GM18520 (cell line): ENCODE measurements at regions not wholly inside any gene's neighbourhood (a gene's known extent, or its start where the extent isn't known, plus 50 kb on each side); places are given as distances from the start of the nearest gene placed in this dataset.
"Not testable (repeated sequence)": the region's sequence is repeated elsewhere in the genome, so short reads cannot be mapped to it uniquely, and the experiment has no call there.

Experiments used
- ATAC-seq: cut with Tn5 transposase; IDR thresholded peaks from one replicate; pipeline ENCODE4 v1.9.1; 2021; ENCODE audit not compliant: unreplicated experiment

DNA sequence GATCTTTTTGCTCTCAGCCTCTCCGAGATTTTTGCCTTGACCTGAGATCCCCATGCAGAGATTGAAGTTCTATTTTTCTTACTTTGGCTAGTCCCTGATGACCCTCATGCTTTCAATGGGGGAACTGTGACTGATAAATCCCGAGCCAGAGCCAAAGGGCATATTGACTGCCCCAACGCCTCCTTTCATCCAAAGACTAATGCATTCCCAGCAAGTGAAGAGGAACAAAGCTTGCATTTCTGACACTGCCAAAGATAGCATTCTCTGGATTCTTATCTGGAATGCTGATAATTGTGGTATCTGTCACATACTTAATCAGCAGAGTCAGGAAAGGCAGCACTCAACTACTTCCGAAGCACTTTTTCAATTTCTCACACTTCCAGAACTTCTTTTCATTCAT lies 152.3 kb upstream of the EGLN3 start:
- ATAC-seq: no peak

DNA sequence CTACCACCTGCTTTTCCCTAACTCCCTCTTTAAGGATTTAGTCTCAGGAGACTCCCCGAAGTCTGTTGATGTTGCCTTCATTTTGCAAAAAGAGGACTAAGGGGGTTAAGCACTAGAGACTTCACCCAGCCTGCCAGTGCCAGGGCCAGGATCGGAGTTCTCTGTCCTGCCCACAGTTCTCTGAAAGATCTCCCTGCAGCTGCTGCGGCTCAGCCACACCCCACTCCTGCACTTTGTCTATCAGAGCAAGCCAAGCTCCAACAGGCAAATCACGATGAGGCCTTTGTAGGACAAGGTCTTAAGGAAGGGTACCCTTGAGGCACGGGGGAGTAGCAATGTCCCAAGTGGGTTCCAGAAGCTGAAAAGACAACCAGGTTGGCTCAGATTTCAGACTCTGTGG lies 148.8 kb upstream of the EGLN3 start:
- no peak for ATAC-seq

DNA sequence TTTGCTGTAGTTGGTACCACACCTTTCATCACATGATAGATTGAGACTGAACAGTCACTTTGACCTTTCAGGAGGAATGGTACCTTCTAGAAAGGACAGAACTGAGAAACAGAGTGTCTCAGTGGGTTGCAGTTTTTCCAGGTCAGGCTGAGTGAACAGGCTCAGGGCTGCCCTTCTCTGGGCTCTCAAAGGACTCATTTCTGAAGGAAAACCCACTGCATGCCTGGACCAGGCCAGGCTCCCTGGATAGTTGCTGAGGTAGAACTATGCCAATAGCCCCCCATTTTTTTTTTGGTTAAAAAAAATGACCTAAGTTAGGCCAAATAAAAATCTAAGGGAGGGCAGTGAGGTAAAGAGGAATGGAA lies 148.1 kb upstream of the EGLN3 start:
- ATAC-seq: no peak

DNA sequence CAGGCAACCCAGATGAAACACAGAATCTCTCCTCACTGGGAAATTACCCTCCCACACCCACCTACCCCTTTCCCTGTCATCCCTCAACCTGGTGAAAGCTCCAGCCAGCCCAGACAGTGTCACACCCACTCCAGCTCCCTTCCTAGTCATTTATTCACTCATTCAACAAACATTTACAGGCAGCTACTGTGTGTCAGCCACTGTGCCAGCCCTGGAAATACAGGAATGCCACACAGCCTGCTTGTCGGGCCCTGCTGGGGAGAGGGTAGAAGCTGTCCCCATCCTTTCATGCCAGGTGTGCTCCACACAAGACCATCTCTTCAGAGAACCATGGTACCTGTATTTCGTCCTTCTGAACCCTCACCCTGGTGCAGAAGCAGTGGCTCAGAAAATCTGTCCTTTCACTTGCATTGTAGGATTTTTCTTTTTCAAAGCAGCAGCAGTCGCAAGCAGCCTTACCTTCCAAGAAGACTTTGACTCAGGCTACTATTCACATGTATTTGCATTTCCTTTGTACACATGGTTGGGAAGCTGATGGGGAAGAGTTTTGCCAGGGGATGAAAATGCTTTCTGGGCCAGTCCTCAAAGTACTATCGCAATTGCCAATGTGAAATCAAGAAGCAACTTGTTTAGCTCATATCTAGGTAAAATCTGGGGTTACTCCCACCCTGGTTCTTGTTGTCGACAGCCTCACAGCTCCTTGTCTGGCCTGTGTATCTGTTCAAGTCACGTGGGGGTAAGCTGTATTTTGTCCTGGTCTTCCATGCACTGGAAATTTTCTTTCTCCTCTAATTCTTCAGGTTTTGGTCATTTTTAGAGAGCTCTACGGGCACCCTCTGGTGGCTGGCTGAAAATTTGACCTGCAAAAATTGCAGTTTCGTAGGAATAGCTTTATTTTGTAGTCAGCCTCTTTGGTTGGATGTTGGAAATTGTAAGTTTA lies 147.4 kb upstream of the EGLN3 start:
- ATAC-seq: no peak

DNA sequence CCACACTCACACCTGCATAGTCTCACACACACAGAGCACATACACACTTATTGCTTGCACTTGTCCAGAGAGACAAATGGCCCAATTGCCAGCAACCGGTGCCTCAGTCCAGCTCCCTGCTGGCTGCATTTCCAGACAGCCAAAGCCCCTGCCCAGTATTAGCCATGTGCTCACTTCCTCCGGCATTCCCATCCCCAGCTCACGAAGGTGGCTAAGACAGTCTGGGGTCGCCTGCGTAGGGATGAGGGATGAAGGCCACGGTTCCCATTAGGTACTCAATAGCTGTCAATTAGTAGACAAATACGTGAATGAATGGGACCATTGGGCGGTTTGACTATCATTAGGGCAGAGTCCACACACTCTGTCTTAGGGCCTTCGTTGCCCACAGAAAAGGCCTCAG lies 146.8 kb upstream of the EGLN3 start:
- ATAC-seq: no peak

DNA sequence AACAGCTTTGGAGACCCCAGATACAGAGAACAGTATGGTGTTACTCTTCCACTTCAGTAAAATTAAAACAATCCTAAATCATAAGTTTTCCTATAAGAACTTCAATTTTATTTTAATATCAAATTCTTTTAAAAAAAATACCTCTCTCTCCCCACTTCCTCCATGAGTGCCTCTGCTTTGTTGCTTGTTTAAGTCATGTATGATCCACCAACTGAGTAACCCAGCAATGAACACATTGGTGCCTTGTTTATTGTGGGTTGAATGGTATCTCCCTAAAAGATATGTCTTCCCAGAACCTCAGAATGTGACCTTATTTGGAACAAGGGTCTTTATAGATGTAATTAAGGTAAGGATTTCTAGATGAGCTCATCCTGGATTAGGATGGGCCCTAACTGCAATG lies 143.5 kb upstream of the EGLN3 start:
- ATAC-seq: no peak

DNA sequence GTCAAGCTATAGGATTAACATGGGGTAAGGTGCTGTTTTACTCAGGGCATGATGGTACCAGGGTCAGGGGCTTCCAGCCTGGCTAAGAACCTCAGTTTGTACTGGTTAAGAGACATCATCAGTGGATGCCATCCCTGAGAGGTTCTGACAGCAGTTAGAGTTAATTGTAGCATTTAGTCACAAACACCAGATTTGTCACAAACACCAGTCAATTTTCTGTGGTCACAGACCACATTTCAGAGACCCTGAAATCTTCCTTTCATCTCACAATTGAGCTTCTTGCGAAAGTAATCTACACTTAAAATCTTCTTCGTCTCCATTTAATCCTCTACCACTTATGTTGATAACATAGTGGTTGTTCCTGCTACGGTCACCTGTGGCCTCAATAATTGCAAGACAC lies 143.0 kb upstream of the EGLN3 start:
- ATAC-seq: no peak

DNA sequence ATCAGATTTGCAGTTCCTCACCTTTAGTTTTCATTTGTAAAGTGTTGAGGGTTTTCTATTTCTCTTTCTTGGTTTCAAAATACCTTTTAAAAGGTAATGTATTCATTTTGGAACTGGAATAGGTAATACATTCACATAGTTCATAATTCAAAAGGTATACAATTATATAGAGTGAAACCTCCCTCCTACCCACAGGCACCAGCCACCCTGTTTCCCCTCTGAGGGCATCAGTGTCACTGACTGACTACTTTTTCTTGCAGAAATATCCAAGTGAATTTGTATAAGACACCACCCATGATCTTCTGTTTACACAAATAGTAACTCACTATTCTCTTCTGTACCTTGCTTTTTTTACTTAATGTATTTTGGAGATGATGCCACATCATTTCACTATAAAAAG lies 139.6 kb upstream of the EGLN3 start:
- ATAC-seq: no peak

DNA sequence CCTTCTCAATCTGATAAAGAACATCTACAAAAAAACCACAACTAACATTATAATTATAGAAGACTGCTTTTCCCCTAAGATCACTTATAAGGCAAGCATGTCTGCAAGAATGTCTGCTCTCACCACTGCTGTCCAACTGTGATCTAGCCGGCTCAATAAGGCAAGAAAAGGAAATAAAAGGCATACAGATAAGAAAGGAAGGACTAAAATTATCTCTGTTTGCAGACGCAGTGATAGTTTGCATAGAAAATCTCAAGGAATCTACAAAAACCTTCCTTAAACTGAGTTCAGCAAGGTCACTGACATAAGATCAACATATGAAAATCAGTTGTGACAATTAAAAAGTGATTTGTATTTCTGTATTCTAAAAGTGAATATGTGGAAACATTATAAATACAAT lies 138.0 kb upstream of the EGLN3 start:
- no peak for ATAC-seq

DNA sequence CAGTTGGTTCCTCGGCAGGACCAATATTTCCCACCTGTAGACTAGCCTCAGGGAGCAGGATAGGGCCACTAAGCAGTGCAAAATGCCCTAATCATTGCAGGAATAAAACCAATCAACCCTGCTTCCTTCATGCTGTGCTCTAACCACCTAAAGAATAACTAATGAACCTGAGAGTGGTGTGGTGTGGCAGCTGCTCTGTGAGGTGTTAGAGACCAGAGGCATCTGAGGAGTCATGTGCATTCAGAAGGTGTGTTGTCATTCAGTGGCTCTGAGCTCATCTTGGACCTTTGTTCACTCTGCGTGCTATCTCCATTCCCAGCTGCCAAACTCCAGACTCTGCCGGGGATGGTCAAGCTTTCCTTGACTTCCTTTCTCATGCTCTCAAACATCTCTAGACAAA lies 136.7 kb upstream of the EGLN3 start:
- ATAC-seq: no peak

DNA sequence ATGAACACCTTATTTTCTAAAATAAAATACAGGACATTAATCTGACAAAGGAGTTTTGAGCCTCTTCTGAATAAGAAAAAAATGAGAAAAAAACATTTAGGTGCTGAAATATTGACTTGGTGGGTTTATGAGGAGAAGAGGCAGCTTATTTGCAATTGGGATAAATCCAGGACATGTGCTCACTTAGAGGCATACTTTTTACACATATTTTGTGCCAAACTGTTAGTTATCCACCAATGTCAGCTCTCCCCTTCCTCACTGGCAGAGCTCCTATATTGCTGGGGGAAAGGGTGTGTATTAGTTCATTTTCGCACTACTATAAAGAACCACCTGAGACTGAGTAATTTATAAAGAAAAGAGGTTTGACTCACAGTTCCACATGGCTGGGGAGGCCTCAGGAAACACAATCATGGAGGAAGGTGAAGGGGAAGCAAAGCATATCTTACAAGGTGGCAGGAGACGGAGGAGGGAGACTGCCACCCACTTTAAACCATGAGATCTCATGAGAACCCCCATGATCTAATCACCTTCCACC lies 135.4 kb upstream of the EGLN3 start:
- ATAC-seq: no peak

DNA sequence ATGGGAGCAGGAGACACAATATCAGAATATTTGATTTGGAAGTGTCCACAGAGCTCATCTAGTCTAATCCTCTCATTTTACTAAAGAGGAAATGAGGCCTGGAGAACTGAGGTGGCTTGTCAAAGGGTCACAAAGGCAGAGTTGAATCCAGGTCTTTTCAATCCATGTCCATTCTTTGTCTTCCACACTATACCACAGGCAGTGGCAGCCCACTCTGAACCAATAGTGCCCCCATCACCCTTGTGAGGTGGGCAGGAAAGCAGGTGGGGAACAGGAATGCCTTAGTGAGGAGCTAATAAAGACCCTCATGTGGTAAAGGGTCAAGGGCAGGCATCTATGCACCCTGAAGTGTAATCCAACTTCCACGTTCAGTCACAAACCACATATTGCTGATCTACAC lies 134.8 kb upstream of the EGLN3 start:
- no peak for ATAC-seq

DNA sequence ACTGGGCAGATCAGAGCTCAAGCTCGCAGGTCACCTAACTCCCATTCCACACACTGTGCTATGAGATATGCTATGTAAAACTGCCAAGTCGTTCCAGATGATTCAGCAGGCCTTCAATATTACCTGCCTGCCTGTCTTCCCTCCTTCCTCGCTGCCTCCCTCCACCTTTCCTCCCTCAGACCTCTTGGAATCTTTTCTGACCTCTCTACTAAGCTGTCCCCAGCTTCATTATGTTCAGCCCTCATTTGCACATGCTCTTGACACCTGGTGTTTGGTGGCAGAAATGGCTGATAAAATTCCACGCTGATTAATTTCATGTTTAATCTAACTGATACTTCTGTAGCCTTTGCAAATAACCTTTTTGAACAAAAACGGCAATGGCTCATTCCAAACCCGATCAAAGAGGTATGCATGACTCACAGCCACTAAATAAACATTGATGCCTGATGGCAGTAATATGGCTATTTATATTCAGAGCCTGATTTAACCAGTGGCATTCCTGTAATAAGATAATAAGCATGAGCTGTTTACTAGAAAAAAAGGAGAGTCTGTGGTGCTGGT lies 130.8 kb upstream of the EGLN3 start:
- no peak for ATAC-seq

DNA sequence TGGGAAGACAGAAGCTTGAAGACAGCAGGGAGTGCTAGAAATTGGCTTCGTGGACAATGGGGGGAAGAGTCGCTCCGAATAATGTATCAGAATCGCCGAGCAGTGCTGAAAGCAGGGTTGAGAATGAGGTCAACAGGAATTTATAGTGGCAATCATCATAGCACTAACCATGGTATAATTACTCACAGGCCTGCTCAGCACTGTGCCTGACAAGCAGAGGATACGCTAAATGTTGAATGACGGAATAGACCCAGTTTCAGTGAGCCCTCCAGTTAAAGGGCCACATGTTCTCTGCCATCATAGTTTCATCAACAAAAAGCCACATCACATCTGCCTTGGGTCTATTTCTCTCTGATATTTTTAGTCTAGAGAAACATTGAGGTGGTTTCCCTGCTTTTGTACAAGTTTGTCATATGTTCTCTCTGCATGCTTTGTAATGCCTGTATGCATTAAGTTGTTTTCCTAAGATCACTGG lies 130.3 kb upstream of the EGLN3 start:
- ATAC-seq: no peak

DNA sequence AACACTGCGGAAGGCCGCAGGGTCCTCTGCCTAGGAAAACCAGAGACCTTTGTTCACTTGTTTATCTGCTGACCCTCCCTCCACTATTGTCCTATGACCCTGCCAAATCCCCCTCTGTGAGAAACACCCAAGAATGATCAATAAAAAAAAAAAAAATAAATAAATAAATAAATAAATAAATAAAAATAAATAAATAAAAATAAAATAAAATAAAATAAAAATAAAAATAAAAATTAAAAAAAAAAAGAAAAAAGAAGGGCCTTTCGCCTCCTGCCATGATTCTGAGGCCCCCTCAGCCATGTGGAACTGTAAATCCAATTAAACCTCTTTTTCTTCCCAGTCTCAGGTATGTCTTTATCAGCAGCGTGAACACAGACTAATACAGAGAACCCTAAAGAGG lies 128.8 kb upstream of the EGLN3 start:
- not testable (repeated sequence) for ATAC-seq

DNA sequence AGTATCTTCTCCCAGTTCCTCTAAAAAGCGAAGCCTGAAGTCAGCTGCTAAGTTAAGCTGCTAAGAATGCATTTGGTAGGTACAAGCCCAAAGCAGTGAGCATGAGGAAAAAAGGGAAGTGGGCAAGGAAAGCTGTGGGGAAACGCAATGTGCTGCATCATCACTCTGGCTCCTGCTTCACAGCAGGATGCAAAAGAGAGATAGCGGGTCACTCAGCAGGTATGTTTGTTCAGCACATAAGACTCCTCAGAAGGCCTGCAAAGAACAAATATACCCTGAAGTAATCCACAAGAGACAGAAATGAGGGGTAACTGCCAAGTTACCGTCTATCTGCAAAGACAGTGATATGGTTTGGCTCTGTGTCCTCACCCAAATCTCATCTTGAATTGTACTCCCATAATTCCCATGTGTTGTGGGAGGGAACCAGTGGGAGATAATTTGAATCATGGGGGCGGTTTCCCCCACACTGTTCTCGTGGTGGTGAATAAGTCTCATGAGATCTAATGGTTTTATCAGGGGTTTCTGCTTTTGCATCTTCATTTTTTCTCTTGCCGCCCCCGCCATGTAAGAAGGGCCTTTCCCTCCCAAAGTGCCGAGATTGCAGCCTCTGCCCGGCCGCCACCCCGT lies 127.4 kb upstream of the EGLN3 start:
- no peak for ATAC-seq

DNA sequence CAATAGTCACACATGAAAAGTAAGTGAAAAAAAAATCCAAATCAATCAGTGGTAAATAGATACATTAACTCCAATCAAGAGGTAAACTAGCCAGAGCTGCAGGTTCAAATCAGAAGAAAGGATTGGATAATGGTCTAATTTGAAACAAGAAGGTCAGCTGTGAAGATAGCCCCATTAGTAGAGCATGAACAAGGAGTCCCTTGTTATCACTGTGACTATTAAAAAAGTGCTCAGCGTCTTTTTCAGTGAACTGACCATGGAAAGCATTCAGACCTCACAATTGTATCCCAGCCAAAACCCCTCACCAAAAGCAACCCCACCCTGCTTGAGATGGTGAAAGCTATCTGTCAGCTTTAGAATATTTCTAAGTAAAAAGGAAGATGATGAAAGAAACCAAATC lies 125.0 kb upstream of the EGLN3 start:
- ATAC-seq: no peak

DNA sequence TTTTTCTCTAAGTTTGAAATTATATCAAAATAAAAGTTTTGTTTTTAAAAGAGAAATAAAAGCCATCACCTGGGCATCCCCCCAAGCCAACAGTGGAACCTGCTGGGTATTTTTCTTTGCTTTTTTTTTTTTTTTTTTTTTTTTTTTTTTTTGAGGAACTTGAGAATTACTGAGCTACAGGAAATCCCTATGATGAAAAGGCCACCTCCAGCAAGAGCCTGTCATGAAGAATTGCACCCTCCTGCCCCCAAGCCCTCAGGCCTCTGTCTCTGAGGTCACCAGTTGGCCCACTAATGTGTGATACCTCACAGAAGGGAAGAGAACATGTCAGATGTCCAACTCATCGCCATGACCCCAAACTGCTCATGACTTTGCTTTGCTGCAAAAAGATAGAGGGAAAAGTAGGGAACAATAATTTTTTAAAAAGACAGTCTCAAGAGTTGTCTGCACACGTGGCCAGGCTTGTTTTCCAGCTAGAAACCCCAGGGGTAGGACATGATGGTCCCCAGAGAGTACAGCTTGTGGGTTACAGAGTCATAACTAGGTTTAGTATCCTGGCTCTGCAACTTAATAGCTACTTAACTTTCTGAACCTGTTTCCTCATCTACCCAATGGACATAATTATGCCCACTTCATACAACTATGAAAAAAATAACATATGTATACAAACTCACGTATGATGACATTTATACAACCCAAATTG lies 124.3 kb upstream of the EGLN3 start:
- ATAC-seq: no peak

DNA sequence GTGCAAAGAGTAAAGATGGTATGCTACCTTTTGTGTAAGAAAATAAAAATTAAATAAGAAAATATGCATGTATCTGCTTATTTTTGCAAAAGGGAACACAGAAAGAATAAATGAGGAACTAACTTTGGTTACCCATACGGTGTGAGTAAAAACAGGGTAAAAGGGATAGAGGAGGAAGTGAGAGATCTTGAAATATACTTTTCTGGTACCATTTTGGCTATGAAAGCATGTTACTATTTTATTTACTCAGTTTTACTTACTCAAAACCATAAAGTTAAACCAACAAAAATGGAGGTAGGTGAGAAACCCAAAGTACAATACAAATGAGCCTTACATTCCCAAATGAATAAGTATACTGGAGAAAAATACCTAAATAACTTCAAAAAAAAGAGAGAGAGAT lies 122.0 kb upstream of the EGLN3 start:
- no peak for ATAC-seq

DNA sequence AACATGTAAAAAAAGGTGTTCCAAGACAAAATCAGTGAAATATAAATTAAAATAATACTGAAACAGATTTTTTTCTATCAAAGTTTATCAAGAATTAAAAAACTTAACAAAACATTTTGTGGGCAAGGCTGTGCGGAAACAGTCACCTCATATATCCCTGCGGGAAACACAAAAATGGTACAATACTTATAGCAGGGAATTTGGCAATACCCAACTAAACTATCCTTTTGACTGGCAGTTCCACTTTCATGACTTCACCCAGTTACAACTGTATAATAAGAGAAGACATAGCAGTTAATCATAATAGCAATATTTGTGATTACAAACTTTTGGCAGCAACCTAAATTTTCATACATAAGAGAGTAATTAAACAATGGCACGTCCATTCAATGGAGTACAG lies 121.5 kb upstream of the EGLN3 start:
- no peak for ATAC-seq

DNA sequence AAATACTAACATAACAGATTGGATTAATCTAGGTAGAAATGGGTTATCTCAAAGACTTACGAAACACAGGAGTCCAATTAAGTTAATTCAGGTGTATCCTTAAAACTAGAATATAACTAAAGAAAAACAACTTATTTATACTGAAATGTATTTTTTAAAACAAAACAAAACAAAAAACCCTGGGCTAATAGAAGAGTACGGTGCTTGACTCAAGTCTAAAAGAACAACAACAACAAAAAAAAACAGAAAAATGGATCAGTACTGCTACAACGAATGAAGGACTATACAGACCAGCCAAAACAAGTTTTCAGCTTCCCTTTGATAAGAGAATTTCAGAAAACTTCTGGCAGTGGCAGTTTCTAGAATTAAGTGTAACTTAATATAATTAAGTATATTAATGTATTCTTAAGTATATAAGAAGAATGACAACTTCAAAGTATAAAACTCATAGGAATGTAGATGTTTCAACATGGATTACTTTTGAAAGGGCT lies 120.1 kb upstream of the EGLN3 start:
- ATAC-seq: no peak
